HCT116 (cell line): ENCODE measurements at regions not wholly inside any gene's neighbourhood (a gene's known extent, or its start where the extent isn't known, plus 50 kb on each side); places are given as distances from the start of the nearest gene placed in this dataset.

Source experiments
- ATAC-seq: fragments of 200-7000 bp; cut with Tn5 transposase; 2 replicates; pipeline ENCODE4 v1.9.1; 2020; ENCODE audit warnings: mild to moderate bottlenecking, moderate library complexity
- BruUV-seq: library from RNA; stranded (reverse); fragments of 400-500 nt; replicated peaks from 2 replicates; lab custom pipeline; 2021; lab: Mats Ljungman, UMichigan
- CTCF ChIA-PET: fragments of 300-600 bp; sonication (Branson Sonifier 250); formaldehyde crosslinking; loops from one replicate; lab custom pipeline; 2021; ENCODE audit warnings: antibody characterized with exemption; lab: Charles Lee
- POLR2A ChIA-PET: fragments of 300-600, 350-600 bp; sonication (Branson Sonifier 250); formaldehyde crosslinking; loops from one replicate; lab custom pipeline; 2021; ENCODE audit warnings: antibody characterized with exemption; lab: Charles Lee
- RAD21 ChIA-PET, 2 experiments: fragments of 300-600 bp; sonication (Branson Sonifier 250); formaldehyde crosslinking; loops; one replicate each; lab custom pipeline; 2023; ENCODE audit warnings: low total read pairs in 2 of 2; ENCODE audit not compliant: uncharacterized antibody in 2 of 2, unreplicated experiment in 2 of 2, low non-redundant PET in 1 of 2; lab: Charles Lee
- DNase-seq: peaks from one replicate; pipeline ENCODE4 v3.0.0-alpha.2; 2010; ENCODE audit warnings: low read depth, low spot score
- H2AFZ ChIP-seq: fragments of 200-600 bp; shearing (Covaris generic), sonication (generic); 2 replicates; pipeline ENCODE4 v1.6.1; 2017; ENCODE audit warnings: low read depth, mixed run types, mixed read lengths, antibody characterized with exemption, low read length; ENCODE audit not compliant: poor library complexity, severe bottlenecking
- H3K27ac ChIP-seq: 2 replicates; pipeline ENCODE4 v1.5.1; 2012; ENCODE audit warnings: low read depth, low read length
- H3K27me3 ChIP-seq: fragments of 200-600 bp; sonication (generic); 2 replicates; pipeline ENCODE4 v1.6.1; 2016; ENCODE audit warnings: mixed run types, low read length, mixed read lengths; ENCODE audit not compliant: insufficient read depth
- H3K36me3 ChIP-seq, 2 experiments: fragments of 200-500 bp in 1 of 2; fragments of 200-600 bp in 1 of 2; sonication (Bioruptor generic) in 1 of 2; sonication (generic) in 1 of 2; 2 replicates each; pipeline versions ENCODE4 v1.5.1 to v1.6.1; 2014 to 2016; ENCODE audit warnings: low read length in 2 of 2, inconsistent platforms in 1 of 2, mixed read lengths in 1 of 2, mixed run types in 1 of 2; ENCODE audit not compliant: insufficient read depth in 2 of 2, control insufficient read depth in 1 of 2
- H3K4me1 ChIP-seq, 2 experiments: fragments of 200-600 bp in 1 of 2; sonication (generic) in 1 of 2; 2 replicates each; pipeline versions ENCODE4 v1.5.1 to v1.6.1; 2012 to 2017; ENCODE audit warnings: low read length in 2 of 2, inconsistent platforms in 1 of 2, mild to moderate bottlenecking in 1 of 2, mixed read lengths in 1 of 2, mixed run types in 1 of 2, moderate library complexity in 1 of 2; ENCODE audit not compliant: insufficient read depth in 2 of 2, control insufficient read depth in 1 of 2
- H3K4me2 ChIP-seq: fragments of 200-600 bp; sonication (generic); 2 replicates; pipeline ENCODE4 v1.6.1; 2017; ENCODE audit warnings: mixed run types, low read length, mixed read lengths
- H3K4me3 ChIP-seq, 2 experiments: fragments of 200-600 bp in 1 of 2; sonication (generic) in 1 of 2; replicated peaks in 1 of 2; 2 replicates each; pipeline ENCODE4 v1.5.1; 2011 to 2016; ENCODE audit warnings: low read length in 2 of 2, control low read depth in 1 of 2, low read depth in 1 of 2, mild to moderate bottlenecking in 1 of 2, mixed read lengths in 1 of 2, mixed run types in 1 of 2
- H3K79me2 ChIP-seq: fragments of 200-600 bp; sonication (generic); 2 replicates; pipeline ENCODE4 v1.6.1; 2017; ENCODE audit warnings: mild to moderate bottlenecking, mixed run types, low read length, moderate library complexity, mixed read lengths; ENCODE audit not compliant: insufficient read depth
- H3K9ac ChIP-seq: fragments of 200-600 bp; sonication (generic); 2 replicates; pipeline ENCODE4 v1.6.1; 2016; ENCODE audit warnings: low read length, mixed read lengths
- H3K9me2 ChIP-seq: fragments of 200-600 bp; sonication (generic), shearing (Covaris generic); 2 replicates; pipeline ENCODE4 v1.6.1; 2017; ENCODE audit warnings: mixed run types, mild to moderate bottlenecking, moderate library complexity; ENCODE audit not compliant: insufficient read depth
- H3K9me3 ChIP-seq, 2 experiments: fragments of 200-500 bp in 1 of 2; fragments of 200-600 bp in 1 of 2; sonication (Bioruptor generic) in 1 of 2; sonication (generic) in 1 of 2; 2 replicates each; pipeline ENCODE4 v1.6.1; 2014 to 2017; ENCODE audit warnings: low read length in 2 of 2, mixed read lengths in 2 of 2, inconsistent platforms in 1 of 2, low read depth in 1 of 2, mild to moderate bottlenecking in 1 of 2, mixed run types in 1 of 2, moderate library complexity in 1 of 2; ENCODE audit not compliant: control insufficient read depth in 1 of 2, insufficient read depth in 1 of 2
- H4K20me1 ChIP-seq: fragments of 200-600 bp; sonication (generic), shearing (Covaris generic); 2 replicates; pipeline ENCODE4 v1.6.1; 2017; ENCODE audit warnings: mixed run types, mild to moderate bottlenecking, moderate library complexity; ENCODE audit not compliant: insufficient read depth
- CBX3 ChIP-seq: IDR thresholded peaks from 2 replicates; pipeline ENCODE4 v1.6.1; 2012; ENCODE audit warnings: low read depth
- CEBPB ChIP-seq: IDR thresholded peaks from 2 replicates; pipeline ENCODE4 v1.6.1; 2012; ENCODE audit warnings: low read depth
- CTCF ChIP-seq, 3 experiments: fragments of 200-600 bp in 1 of 3; sonication (generic) in 1 of 3; IDR thresholded peaks in 2 of 3; conservative IDR thresholded peaks in 1 of 3; 2 replicates each; pipeline ENCODE4 v1.5.1; 2012 to 2017; ENCODE audit warnings: low read depth in 2 of 3, low read length in 2 of 3, antibody characterized with exemption in 1 of 3, borderline replicate concordance in 1 of 3, control low read depth in 1 of 3, mild to moderate bottlenecking in 1 of 3, mixed read lengths in 1 of 3, mixed run types in 1 of 3, moderate library complexity in 1 of 3; ENCODE audit not compliant: insufficient read depth in 1 of 3
- EGR1 ChIP-seq: IDR thresholded peaks from 2 replicates; pipeline ENCODE4 v1.6.1; 2012; ENCODE audit warnings: low read depth
- EZH2 ChIP-seq: fragments of 200-600 bp; sonication (generic); IDR thresholded peaks from 2 replicates; pipeline ENCODE4 v1.6.1; 2017; ENCODE audit warnings: antibody characterized with exemption, mixed run types
- JUND ChIP-seq: IDR thresholded peaks from 2 replicates; pipeline ENCODE4 v1.6.1; 2012
- MAX ChIP-seq: IDR thresholded peaks from 2 replicates; pipeline ENCODE4 v1.6.1; 2012
- POLR2A ChIP-seq: IDR thresholded peaks from 2 replicates; pipeline ENCODE4 v1.7.0; 2011; ENCODE audit warnings: borderline replicate concordance; ENCODE audit not compliant: insufficient read depth, insufficient read length; ENCODE audit errors: extremely low read depth
- POLR2AphosphoS5 ChIP-seq: IDR thresholded peaks from 2 replicates; pipeline ENCODE4 v1.6.1; 2011; ENCODE audit warnings: mild to moderate bottlenecking, low read depth, low read length, moderate library complexity
- RAD21 ChIP-seq: IDR thresholded peaks from 2 replicates; pipeline ENCODE4 v1.6.1; 2012; ENCODE audit warnings: low read depth, mild to moderate bottlenecking
- SIN3A ChIP-seq: IDR thresholded peaks from 2 replicates; pipeline ENCODE4 v1.6.1; 2012; ENCODE audit warnings: low read depth
- SRF ChIP-seq: IDR thresholded peaks from 2 replicates; pipeline ENCODE4 v1.6.1; 2012; ENCODE audit warnings: low read depth
- TCF7L2 ChIP-seq: IDR thresholded peaks from 2 replicates; pipeline ENCODE4 v1.7.0; 2011; ENCODE audit warnings: borderline replicate concordance, inconsistent platforms; ENCODE audit not compliant: insufficient read depth, insufficient read length; ENCODE audit errors: extremely low read depth
- ZFX ChIP-seq: fragments of 450-650 bp; IDR thresholded peaks from 2 replicates; pipeline ENCODE4 v1.6.1; 2017
- ZNF274 ChIP-seq: fragments of 200-500 bp; sonication (Bioruptor generic); IDR thresholded peaks from 2 replicates; pipeline ENCODE4 v1.6.1; 2014; ENCODE audit warnings: mild to moderate bottlenecking, low read depth, low read length, inconsistent platforms
- intact Hi-C: fragments of 100-400 bp; cut with micrococcal nuclease; formaldehyde crosslinking; loops from 2 replicates; pipeline ENCODE4 v1.10.0; 2022

DNA sequence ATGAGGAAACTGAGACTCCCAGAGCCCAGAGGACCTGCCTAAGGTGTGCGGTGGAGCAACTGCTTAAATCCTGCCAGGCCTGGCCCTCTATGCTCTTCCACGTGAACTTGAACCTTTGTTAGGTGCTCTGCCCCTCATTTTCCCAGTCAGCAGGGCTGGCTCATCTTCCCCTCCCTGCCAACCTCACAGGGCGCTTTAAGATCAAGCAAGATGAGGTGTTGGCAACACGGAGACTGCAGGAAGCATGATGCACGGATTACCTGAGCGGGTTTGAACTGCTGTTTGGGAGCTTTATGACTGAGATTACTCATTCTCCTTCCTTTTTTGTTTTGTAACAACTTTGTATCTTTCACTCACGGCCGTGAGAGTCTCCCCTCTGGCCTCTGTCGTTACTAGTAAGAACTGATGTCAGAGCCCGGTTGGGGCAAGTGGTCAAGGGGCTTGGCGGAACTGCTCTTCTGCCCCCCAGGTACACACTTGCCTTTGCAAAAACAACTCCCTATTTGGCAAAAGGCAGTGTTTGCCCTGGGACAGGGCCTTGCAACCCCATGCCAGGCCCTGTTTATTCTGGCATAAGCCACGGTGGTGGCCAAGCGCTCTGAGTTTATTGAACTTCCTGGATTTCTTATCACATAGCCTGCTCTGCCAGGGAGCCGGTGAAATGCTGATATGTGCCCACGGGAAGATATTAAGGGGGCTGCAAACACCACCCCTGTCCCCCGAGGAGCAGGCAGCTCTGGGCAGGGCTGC is 127.8 kb downstream of the INHBB start:
- BruUV-seq, result no TSS peak
- intact Hi-C loops, result no loop called here
- peaks cover 0 to 6% of the 10 kb centered on the region in 2 experiments; a peak in 1 of 4 replicates for H3K4me1 ChIP-seq

GRCh38 chr2:120474486-120474885 is 128.6 kb downstream of the INHBB start:
- TF ChIP-seq TCF7L2 (no peak), CBX3 (no peak), RAD21 (no peak), POLR2A (no peak), CEBPB (no peak), CTCF (IDR thresholded peaks at IDR 0.05 in 2 of 3, conservative IDR thresholded peaks at IDR 0.05 in 1 of 3; ENCODE audit: borderline replicate concordance in 1 of 3, insufficient read depth in 1 of 3, low read depth in 2 of 3, low read length in 2 of 3) (no peak), EZH2 (no peak), POLR2AphosphoS5 (no peak), MAX (no peak), SRF (no peak), EGR1 (no peak), ZFX (no peak), ZNF274 (no peak), SIN3A (no peak)
- Histone ChIP-seq H3K9ac (no peak overlapping the region), H2AFZ (no peak overlapping the region), H4K20me1 (no peaks in the 10 kb centered on the region), H3K4me1 (peaks cover 0 to 6% of the 10 kb centered on the region in 2 experiments; a peak in 1 of 4 replicates), H3K9me3 (no peaks in the 10 kb centered on the region), H3K27me3 (no peaks in the 10 kb centered on the region), H3K27ac (no peak overlapping the region), H3K36me3 (no peaks in the 10 kb centered on the region), H3K4me2 (no peak overlapping the region), H3K79me2 (no peaks in the 10 kb centered on the region), H3K9me2 (no peaks in the 10 kb centered on the region), H3K4me3 (no peak overlapping the region)
- CTCF ChIA-PET, result no interaction called here
- DNase-seq, result no peak
- intact Hi-C loops, result no loop called here
- RAD21 ChIA-PET, result no interaction called here
- BruUV-seq, result no TSS peak
- no peak for ATAC-seq
- POLR2A ChIA-PET, result no interaction called here

More for the DNA sequence above, 127.8 kb downstream of the INHBB start:
- H3K79me2 ChIP-seq, result no peaks in the 10 kb centered on the region
- no peak overlapping the region for H3K27ac ChIP-seq
- RAD21 ChIA-PET, result no interaction called here
- POLR2A ChIA-PET, result no interaction called here
- CTCF ChIA-PET, result no interaction called here
- H3K4me3 ChIP-seq, result no peak overlapping the region
- no peaks in the 10 kb centered on the region for H3K9me2 ChIP-seq
- no peak for ATAC-seq
- TF ChIP-seq JUND (no peak), TCF7L2 (no peak)
- TF ChIP-seq, all 23 proteins: peak for 0
- no peaks in the 10 kb centered on the region for H4K20me1 ChIP-seq
- H3K27me3 ChIP-seq, result no peaks in the 10 kb centered on the region
- no peak overlapping the region for H3K4me2 ChIP-seq
- H3K9me3 ChIP-seq, result no peaks in the 10 kb centered on the region
- no peak overlapping the region for H2AFZ ChIP-seq
- DNase-seq, result no peak
- no peaks in the 10 kb centered on the region for H3K36me3 ChIP-seq
- no peak overlapping the region for H3K9ac ChIP-seq
